LNCaP clone FGC (cell line): ENCODE measurements at regions not wholly inside any gene's neighbourhood (a gene's known extent, or its start where the extent isn't known, plus 50 kb on each side); places are given as distances from the start of the nearest gene placed in this dataset.

Experiments used
- DNase-seq: peaks from one replicate; pipeline ENCODE4 v3.0.0-alpha.2; 2011; ENCODE audit warnings: low read depth
- H3K4me3 ChIP-seq: 2 replicates; pipeline ENCODE4 v1.5.1; 2011; ENCODE audit warnings: mild to moderate bottlenecking, low read depth, low read length, control low read depth
- CTCF ChIP-seq: IDR thresholded peaks from 2 replicates; pipeline ENCODE4 v1.5.1; 2012; ENCODE audit warnings: mild to moderate bottlenecking; ENCODE audit not compliant: control insufficient read depth, insufficient read depth; ENCODE audit errors: extremely low read depth

GRCh38 chr1:208445758-208446203 lies 201.6 kb upstream of the PLXNA2 start:
- no peak overlapping the region for H3K4me3 ChIP-seq
- DNase-seq = no peak
- TF ChIP-seq CTCF = no peak

- TF ChIP-seq CTCF = no peak
These were observed 202.1 kb upstream of the PLXNA2 start for GRCh38 chr1:208446271-208446691.

GRCh38 chr1:208448425-208448824 lies 204.2 kb upstream of the PLXNA2 start:
- H3K4me3 ChIP-seq = no peak overlapping the region
- no peak for TF ChIP-seq CTCF
- no peak for DNase-seq

More at GRCh38 chr1:208446271-208446691, 202.1 kb upstream of the PLXNA2 start:
- DNase-seq = no peak
- H3K4me3 ChIP-seq = no peak overlapping the region

- DNase-seq = no peak
- TF ChIP-seq CTCF = peak; percentile 26; the same call in 1 of the 2 replicates
- no peak overlapping the region for H3K4me3 ChIP-seq
These were observed 205.8 kb upstream of the PLXNA2 start for GRCh38 chr1:208449951-208450350.

GRCh38 chr1:208450958-208451357 lies 206.8 kb upstream of the PLXNA2 start:
- H3K4me3 ChIP-seq = no peak overlapping the region
- TF ChIP-seq CTCF = no peak
- peak; percentile 37 for DNase-seq

- no peak overlapping the region for H3K4me3 ChIP-seq
- no peak for TF ChIP-seq CTCF
- no peak for DNase-seq
These were observed 211.6 kb upstream of the PLXNA2 start for GRCh38 chr1:208455821-208456220.

GRCh38 chr1:208456487-208456886 lies 212.3 kb upstream of the PLXNA2 start:
- no peak overlapping the region for H3K4me3 ChIP-seq
- TF ChIP-seq CTCF = no peak
- DNase-seq = no peak
